ENCODE measurements at regions not wholly inside any gene's neighbourhood (a gene's known extent, or its start where the extent isn't known, plus 50 kb on each side); places are given as distances from the start of the nearest gene placed in this dataset.
A peak's percentile ranks its signal among the peaks of the same experiment; 100 is the strongest.

DNA sequence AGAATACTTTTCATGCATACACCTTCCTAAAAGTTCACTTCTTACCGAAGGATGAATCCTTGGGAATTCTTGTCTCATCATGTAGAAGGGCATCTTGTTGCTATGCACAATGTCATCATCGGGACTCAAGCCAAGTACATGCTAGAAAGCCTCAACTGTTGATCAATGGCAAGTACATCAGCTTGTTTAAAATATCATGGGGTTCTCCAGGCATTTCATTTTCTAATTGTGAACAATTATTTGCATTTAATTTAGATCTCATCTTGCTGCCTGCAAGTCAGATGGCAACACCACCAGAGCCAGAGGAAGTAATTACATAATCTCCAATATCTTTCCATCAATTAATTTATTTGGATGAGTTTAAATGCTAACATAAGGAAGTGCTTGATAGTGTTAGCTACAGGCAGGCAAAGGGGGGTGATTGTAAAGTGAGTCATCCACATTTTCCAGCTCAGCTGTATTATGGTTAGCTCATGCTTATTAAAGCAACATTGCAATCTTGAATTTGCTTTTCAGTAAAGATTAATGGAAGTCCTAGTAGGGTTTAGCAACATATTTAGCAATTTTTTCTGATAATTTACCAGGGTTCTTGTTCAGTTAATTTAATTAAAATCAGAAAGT lies 356.5 kb downstream of the CBLL2 start:
- H3K27ac ChIP-seq (ENCODE audit: low read depth, low read length): peak overlapping the region; percentile 16
- Mint-ChIP-seq H3K27me3 (ENCODE audit: low read depth, unreplicated experiment) (no peaks in the 10 kb centered on the region), H3K36me3 (ENCODE audit: low read depth, unreplicated experiment) (no peaks in the 10 kb centered on the region), H3K4me1 (ENCODE audit: low read depth, unreplicated experiment) (peaks cover 14% of the 10 kb centered on the region), H3K9me3 (ENCODE audit: unreplicated experiment) (no peaks in the 10 kb centered on the region), H3K4me3 (ENCODE audit: unreplicated experiment) (no peak overlapping the region), H3K27ac (ENCODE audit: unreplicated experiment) (no peak overlapping the region)
- no peaks in the 10 kb centered on the region for H4K20me1 ChIP-seq (ENCODE audit: insufficient read depth, low read length)
- H3K4me3 ChIP-seq (ENCODE audit: insufficient read depth, low read depth, low read length): no peak overlapping the region
- no peak overlapping the region for H2AFZ ChIP-seq (ENCODE audit: low read depth, low read length)
- FAIRE-seq (peak; percentile 99), DNase-seq (ENCODE audit: low read depth) (peak; percentile 77)
- no peaks in the 10 kb centered on the region for H3K27me3 ChIP-seq (ENCODE audit: insufficient read depth, low read length)
- no peaks in the 10 kb centered on the region for H3K9me3 ChIP-seq (ENCODE audit: insufficient read depth, low read depth, low read length)
- peaks cover 4% of the 10 kb centered on the region for H3K4me1 ChIP-seq (ENCODE audit: insufficient read depth, low read length)
- peak overlapping the region; percentile 28 for H3K4me2 ChIP-seq (ENCODE audit: low read length)
- TF ChIP-seq, protein P1, sequence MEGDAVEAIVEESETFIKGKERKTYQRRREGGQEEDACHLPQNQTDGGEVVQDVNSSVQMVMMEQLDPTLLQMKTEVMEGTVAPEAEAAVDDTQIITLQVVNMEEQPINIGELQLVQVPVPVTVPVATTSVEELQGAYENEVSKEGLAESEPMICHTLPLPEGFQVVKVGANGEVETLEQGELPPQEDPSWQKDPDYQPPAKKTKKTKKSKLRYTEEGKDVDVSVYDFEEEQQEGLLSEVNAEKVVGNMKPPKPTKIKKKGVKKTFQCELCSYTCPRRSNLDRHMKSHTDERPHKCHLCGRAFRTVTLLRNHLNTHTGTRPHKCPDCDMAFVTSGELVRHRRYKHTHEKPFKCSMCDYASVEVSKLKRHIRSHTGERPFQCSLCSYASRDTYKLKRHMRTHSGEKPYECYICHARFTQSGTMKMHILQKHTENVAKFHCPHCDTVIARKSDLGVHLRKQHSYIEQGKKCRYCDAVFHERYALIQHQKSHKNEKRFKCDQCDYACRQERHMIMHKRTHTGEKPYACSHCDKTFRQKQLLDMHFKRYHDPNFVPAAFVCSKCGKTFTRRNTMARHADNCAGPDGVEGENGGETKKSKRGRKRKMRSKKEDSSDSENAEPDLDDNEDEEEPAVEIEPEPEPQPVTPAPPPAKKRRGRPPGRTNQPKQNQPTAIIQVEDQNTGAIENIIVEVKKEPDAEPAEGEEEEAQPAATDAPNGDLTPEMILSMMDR (IDR thresholded peaks at IDR 0.05; ENCODE audit: insufficient read depth, low read depth, low read length): no peak
- TF ChIP-seq EZH2 (IDR thresholded peaks at IDR 0.05; ENCODE audit: insufficient read depth, low read length): no peak
- H3K79me2 ChIP-seq (ENCODE audit: insufficient read depth, low read length): no peaks in the 10 kb centered on the region
- no peak overlapping the region for H3K9ac ChIP-seq (ENCODE audit: low read length)
- H3K36me3 ChIP-seq (ENCODE audit: insufficient read depth, low read length): no peaks in the 10 kb centered on the region

DNA sequence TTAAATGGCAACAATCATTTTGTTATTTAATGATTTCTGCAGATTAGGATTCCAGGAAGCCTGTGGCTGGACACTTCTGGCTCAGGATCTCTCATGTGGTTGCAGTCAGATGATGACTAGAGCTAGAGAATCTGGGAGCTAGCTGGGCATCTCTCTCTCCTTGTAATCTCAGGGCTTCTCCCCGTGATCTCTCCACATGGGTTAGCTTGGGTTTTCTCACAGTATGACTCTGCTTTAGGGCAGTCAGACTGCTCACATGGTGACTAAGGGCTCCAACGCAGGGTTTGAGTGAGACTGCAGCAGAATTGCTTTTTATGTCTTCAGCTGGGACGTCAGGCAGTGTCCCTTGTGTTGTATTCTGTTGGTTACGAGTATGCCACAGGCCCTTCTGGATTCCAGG lies 361.4 kb downstream of the CBLL2 start:
- TF ChIP-seq, protein P1 (IDR thresholded peaks at IDR 0.05; ENCODE audit: insufficient read depth, low read depth, low read length): no peak
- no peak overlapping the region for H3K4me3 Mint-ChIP-seq (ENCODE audit: unreplicated experiment)

DNA sequence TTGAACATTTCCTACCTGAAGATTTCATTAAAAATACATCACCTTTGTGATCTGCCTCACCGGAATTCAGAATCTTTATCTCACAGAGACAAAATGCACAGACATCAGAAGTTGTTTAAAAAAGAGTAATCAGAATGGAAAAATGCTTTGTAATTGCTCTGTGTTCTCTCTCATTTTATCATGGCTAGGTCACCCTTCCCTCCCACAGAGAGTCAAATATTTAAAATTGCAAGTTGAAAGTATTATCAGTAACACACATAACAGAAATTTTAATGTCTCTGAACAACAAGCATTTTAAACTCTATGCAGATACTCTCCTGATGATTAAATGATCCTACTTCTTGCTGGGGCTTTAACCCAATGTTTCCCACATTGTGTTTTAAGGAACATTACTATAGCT lies 362.0 kb downstream of the CBLL2 start:
- Histone ChIP-seq H3K36me3 (ENCODE audit: insufficient read depth, low read length) (no peaks in the 10 kb centered on the region), H3K4me1 (ENCODE audit: insufficient read depth, low read length) (peaks cover 7% of the 10 kb centered on the region), H3K4me2 (ENCODE audit: low read length) (peak overlapping the region; percentile 67), H3K4me3 (ENCODE audit: insufficient read depth, low read depth, low read length) (no peak overlapping the region), H4K20me1 (ENCODE audit: insufficient read depth, low read length) (no peaks in the 10 kb centered on the region), H3K27me3 (ENCODE audit: insufficient read depth, low read length) (no peaks in the 10 kb centered on the region), H3K79me2 (ENCODE audit: insufficient read depth, low read length) (no peaks in the 10 kb centered on the region), H3K27ac (ENCODE audit: low read depth, low read length) (peak overlapping the region; percentile 73), H3K9me3 (ENCODE audit: insufficient read depth, low read depth, low read length) (no peaks in the 10 kb centered on the region), H3K9ac (ENCODE audit: low read length) (peak overlapping the region; percentile 74), H2AFZ (ENCODE audit: low read depth, low read length) (no peak overlapping the region)
- FAIRE-seq: peak; percentile 93
- TF ChIP-seq EZH2 (IDR thresholded peaks at IDR 0.05; ENCODE audit: insufficient read depth, low read length): no peak
- TF ChIP-seq, protein P1 (IDR thresholded peaks at IDR 0.05; ENCODE audit: insufficient read depth, low read depth, low read length): no peak
- no peaks in the 10 kb centered on the region for H3K9me3 Mint-ChIP-seq (ENCODE audit: unreplicated experiment)
- H3K27me3 Mint-ChIP-seq (ENCODE audit: low read depth, unreplicated experiment): no peaks in the 10 kb centered on the region
- peak overlapping the region; percentile 97 for H3K27ac Mint-ChIP-seq (ENCODE audit: unreplicated experiment)
- no peaks in the 10 kb centered on the region for H3K36me3 Mint-ChIP-seq (ENCODE audit: low read depth, unreplicated experiment)
- no peak overlapping the region for H3K4me3 Mint-ChIP-seq (ENCODE audit: unreplicated experiment)
- H3K4me1 Mint-ChIP-seq (ENCODE audit: low read depth, unreplicated experiment): peaks cover 24% of the 10 kb centered on the region
- peak; percentile 56 for DNase-seq (ENCODE audit: low read depth)

More for the DNA sequence above, 361.4 kb downstream of the CBLL2 start:
- H3K27me3 Mint-ChIP-seq (ENCODE audit: low read depth, unreplicated experiment): no peaks in the 10 kb centered on the region
- Histone ChIP-seq H3K27ac (ENCODE audit: low read depth, low read length) (peak overlapping the region; percentile 73), H3K9ac (ENCODE audit: low read length) (peak overlapping the region; percentile 74), H3K27me3 (ENCODE audit: insufficient read depth, low read length) (no peaks in the 10 kb centered on the region), H3K9me3 (ENCODE audit: insufficient read depth, low read depth, low read length) (no peaks in the 10 kb centered on the region), H3K4me3 (ENCODE audit: insufficient read depth, low read depth, low read length) (no peak overlapping the region), H3K36me3 (ENCODE audit: insufficient read depth, low read length) (no peaks in the 10 kb centered on the region), H4K20me1 (ENCODE audit: insufficient read depth, low read length) (no peaks in the 10 kb centered on the region), H2AFZ (ENCODE audit: low read depth, low read length) (peak overlapping the region; percentile 26), H3K4me2 (ENCODE audit: low read length) (peak overlapping the region; percentile 67), H3K4me1 (ENCODE audit: insufficient read depth, low read length) (peaks cover 8% of the 10 kb centered on the region), H3K79me2 (ENCODE audit: insufficient read depth, low read length) (no peaks in the 10 kb centered on the region)
- FAIRE-seq: no peak
- peak overlapping the region; percentile 97 for H3K27ac Mint-ChIP-seq (ENCODE audit: unreplicated experiment)
- H3K4me1 Mint-ChIP-seq (ENCODE audit: low read depth, unreplicated experiment): peaks cover 26% of the 10 kb centered on the region
- no peaks in the 10 kb centered on the region for H3K9me3 Mint-ChIP-seq (ENCODE audit: unreplicated experiment)
- H3K36me3 Mint-ChIP-seq (ENCODE audit: low read depth, unreplicated experiment): no peaks in the 10 kb centered on the region
- DNase-seq (ENCODE audit: low read depth): peak; percentile 85

Data from astrocyte (in vitro differentiated cells and primary cell).